HG03460 (cell line): ENCODE measurements at regions not wholly inside any gene's neighbourhood (a gene's known extent, or its start where the extent isn't known, plus 50 kb on each side); places are given as distances from the start of the nearest gene placed in this dataset.
A peak's percentile ranks its signal among the peaks of the same experiment; 100 is the strongest.
"Not testable (repeated sequence)": the region's sequence is repeated elsewhere in the genome, so short reads cannot be mapped to it uniquely, and the experiment has no call there.

Experiments
- ATAC-seq: cut with Tn5 transposase; IDR thresholded peaks from one replicate; pipeline ENCODE4 v1.9.1; 2021; ENCODE audit not compliant: unreplicated experiment

DNA sequence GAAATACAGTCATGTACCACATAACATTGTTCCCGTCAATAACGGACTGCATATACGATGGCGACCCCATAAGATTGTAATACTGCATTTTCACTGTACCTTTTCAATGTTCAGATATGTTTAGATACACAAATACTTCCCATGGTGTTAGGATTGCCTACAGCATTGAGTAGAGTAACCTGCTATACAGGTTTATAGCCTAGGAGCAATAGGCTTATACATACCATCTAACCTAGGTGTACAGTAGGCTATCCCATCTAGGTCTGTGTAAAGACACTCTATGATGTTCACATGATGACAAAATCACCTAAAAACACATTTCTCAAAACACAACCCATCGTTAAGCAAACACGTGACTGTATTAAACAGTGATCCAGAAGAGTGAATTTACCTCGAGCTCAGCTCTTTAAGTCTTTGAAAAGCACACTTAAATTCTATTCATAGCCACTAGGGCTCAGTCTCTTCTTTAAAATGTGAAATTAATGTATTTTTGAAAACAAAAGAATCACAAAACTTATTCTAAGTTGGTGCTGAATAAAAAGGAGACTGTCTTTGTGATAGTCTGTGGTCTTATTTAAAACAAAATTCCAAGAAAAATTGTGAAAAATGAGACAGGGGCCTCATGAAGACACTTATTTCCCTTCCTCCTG is 239.1 kb upstream of the ARID2 start:
- no peak for ATAC-seq

- ATAC-seq: no peak
These were observed 235.2 kb upstream of the ARID2 start for GRCh38 chr12:45494279-45494678.

- ATAC-seq: no peak
These were observed 230.9 kb upstream of the ARID2 start for GRCh38 chr12:45498645-45499044.

DNA sequence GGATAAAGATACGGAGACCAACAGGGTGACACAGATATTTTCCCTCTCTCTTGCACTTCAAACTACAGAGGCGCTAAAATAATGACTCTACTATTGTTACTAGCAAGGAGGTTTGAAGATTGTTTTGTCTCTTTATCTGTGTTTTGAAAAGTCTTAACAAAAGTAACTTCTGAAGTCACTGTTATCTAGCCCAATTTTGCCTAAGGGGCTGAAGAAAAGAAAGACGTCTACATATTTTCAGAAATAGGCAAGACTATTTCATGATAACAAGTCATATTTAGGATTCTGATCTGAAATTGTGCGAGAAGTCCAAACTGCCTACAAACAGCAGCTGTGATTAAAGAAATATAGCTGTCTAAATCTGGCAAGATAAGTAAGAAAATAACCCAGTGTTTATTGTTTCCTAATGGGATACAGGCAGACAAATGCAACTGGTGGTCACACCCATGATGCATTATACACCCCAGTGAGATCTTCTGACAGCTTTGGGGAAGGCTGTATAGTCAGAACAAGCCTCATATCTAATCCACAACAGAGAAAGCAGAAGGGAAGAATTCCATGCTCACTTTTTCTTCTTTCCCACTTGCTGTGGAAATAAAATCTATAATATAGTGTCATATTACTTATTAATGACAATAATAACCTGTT is 226.9 kb upstream of the ARID2 start:
- ATAC-seq: no peak

DNA sequence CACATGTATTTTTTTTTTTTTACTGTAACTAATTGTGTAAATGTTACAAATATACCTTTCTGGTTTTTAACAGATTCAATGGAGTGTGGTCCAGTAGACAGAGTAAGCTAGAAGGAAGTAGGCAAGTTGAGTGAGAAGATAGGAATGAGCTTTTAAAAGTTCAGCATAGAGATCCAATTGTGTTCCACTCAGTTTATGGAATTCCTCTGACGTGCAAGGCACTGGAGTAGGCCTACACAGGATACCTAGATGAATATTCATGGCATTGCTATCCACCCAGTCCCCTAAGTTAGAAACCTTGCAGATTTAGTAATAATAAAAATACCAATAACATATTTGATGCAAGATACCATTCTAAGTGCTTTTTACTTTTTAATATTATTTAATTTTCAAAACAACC is 225.6 kb upstream of the ARID2 start:
- ATAC-seq: no peak

DNA sequence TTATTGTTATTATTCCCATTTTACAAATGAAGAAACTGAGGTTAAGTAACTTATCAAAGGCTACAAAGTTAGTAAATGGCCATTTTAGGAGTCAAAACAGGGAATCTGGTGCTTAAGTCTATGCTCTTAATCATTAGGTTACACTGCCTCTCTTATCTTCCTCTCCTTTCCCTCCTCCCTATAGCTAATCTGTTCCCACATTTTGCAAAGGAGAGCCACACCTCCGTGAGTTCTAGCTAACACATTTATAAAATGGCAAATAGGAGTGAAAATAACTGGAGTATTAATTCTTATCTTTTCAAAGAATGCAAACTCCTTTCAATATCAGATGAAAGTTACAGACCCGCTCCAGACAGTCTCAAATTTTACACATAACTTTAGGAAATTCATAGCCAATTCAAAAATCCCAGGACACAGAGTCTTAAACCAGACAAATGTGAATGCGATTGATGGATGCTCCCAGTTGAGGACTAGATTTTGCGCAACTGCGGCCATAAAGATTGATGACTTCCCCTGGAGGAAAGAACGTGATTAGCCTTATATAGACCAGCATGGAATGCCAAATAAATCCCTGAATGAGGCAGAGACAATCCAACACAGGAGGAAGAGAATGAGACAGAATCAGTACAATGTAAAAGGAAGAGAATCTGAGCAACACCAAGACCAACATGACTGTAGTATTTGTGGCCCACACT is 225.0 kb upstream of the ARID2 start:
- ATAC-seq: no peak

GRCh38 chr12:45509187-45509586 is 220.3 kb upstream of the ARID2 start:
- peak; percentile 83 for ATAC-seq

DNA sequence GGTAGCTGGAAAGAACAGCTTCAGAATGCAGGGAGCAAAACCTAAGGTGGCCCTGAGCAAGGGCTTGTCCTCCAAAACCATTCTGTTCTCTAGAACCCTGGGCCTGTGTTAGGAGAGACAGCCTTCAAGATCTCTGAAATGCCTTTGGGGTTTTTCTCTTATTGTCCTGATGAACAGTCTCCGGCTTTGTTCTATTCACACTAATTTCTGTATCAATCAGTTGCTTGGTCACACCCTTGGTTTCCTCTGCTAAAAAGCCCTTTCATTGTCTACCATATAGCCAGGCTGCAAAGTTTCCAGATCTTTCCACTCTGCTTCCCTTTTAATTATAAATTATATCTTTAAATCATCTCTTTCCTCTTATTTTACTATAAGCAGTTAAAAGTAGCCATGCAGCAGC is 219.9 kb upstream of the ARID2 start:
- peak; percentile 32 for ATAC-seq

GRCh38 chr12:45517381-45517780 is 212.1 kb upstream of the ARID2 start:
- no peak for ATAC-seq

GRCh38 chr12:45518291-45519235 is 210.9 kb upstream of the ARID2 start:
- ATAC-seq: no peak

GRCh38 chr12:45522227-45522626 is 207.3 kb upstream of the ARID2 start:
- ATAC-seq: no peak

- not testable (repeated sequence) for ATAC-seq
These were observed 202.7 kb upstream of the ARID2 start for GRCh38 chr12:45526823-45527222.

DNA sequence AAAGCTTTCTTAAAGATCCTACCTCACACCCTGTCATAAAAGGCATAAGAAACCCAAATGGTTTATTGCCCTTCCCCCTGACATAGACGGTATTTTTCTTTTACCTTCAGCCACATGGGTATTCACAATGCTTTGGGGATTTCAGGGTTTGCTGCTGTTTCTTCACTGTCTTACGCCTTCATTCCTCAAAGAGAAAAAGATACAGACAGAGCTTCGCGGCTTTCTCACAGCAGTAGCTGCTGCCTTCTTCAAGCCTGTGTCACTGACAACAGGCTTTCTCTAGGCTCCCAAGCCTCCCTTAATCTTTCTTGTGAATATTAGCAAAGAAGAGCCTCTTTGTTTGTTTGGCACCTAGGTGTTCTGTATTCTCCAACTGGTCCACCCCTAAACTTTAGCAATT is 197.4 kb upstream of the ARID2 start:
- no peak for ATAC-seq

DNA sequence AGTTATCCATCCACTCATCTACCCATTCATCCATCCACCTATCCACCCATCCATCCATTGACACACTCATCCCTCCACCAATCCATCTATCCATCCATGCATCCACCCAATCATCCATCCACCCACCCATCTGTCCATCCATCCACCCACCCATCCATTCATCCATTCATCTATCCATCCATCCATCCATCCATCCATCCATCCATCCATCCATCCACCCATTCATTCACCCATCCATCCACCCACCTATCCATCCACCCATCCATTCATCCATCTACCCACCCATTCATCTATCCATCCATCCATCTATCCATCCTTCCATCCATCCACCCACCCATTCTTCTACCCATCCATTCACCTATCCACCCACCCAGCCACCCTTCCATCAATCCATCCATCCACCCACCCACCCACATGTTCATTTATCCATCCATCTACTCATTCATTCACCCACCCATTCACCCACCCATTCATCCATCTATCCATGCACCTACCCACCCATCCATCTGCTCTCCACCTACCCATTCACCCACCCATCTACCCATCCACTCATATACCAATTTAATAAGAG is 193.8 kb upstream of the ARID2 start:
- no peak for ATAC-seq

DNA sequence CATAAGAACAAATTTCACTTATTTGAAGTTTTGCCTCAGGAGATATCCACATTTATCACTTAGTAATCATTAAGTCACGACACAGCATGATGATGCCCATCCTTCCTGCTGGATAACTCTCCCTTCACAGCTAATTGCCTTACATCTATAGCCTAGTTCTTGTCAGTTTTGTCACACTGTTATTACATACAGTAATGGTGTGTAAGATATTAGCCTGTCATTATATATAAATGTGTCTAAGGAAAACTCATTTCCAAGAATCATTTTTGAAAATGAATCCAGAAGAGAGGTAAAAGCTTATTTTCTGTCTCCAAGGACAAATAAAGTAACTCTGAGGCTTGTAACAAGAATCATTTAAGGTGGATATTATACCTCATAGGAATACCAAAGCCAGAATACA is 193.2 kb upstream of the ARID2 start:
- ATAC-seq: no peak

DNA sequence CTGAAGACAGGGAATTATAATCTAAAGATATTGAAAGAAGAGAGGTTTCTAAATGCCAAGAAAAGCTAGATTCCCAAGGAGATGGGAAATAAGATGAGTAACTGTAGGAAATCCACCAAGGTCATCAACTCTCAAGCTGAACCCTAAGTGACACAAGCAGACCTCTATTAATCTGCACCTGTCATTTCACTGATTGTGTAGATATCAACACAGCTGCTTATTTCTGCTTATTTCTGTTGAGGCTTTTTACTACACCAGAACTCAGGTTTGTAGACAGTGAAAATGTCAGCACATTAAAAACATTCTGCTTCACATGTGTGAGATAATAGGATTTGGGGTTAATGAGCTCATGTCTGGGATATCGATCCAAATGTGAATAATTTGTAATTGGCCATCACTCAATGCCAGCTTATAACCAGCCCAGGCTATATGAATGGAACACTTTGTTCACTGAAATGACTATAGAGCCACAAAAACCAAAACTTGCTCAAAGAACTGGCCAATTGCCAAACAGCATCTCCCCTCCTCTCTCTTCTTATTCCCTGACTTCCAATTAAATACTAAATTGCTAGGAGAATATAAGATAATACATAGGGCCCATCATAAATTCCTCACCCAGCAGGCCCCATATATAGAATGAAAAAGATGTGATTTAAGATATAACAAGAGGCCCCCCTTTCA is 188.7 kb upstream of the ARID2 start:
- ATAC-seq: no peak

DNA sequence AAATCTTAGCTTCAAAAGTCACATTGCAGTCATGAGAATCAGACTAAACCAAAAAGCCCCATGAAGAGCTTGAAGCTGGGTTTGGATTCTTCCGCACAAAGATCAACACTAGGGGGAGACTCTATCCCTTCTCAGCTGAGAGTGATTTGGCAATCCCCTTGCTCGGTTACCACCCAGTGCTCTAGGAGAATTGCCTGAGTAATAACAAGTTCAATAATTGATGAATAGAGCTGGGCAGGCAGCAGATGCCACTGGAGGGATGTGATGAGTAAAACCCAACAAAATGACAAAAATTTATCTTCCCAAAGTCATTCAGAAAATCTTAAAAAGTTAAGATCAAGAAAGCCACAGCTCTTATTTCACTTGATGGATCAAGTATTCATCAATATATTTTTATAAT is 185.6 kb upstream of the ARID2 start:
- ATAC-seq: peak; percentile 86

- no peak for ATAC-seq
These were observed 183.0 kb upstream of the ARID2 start for GRCh38 chr12:45546545-45546944.

DNA sequence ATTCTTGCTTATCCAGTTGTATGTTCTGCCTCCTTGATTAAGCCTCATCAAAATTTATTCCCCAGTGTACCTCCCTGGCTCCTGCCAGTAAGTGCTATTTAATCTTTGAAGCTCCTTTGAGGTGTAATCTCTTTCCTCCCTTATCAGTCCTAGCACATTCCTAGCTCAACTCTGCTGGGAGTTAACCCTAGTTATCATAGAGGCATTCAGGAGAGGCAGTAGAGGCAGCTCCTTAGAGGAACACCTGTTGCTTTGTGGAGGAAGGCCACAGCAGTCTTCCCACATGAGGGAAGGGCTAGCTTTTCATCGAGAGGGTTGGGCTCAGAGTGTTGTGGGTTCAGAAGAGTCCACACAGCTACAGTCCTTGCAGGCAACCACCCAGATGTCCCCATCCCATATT is 182.4 kb upstream of the ARID2 start:
- no peak for ATAC-seq

GRCh38 chr12:45547822-45548221 is 181.7 kb upstream of the ARID2 start:
- no peak for ATAC-seq
